Ecto neural progenitor cell (in vitro differentiated cells): ENCODE measurements at regions not wholly inside any gene's neighbourhood (a gene's known extent, or its start where the extent isn't known, plus 50 kb on each side); places are given as distances from the start of the nearest gene placed in this dataset.

Experiments
- DNase-seq: peaks from one replicate; pipeline ENCODE4 v3.0.0-alpha.2; 2018; ENCODE audit warnings: low spot score

DNA sequence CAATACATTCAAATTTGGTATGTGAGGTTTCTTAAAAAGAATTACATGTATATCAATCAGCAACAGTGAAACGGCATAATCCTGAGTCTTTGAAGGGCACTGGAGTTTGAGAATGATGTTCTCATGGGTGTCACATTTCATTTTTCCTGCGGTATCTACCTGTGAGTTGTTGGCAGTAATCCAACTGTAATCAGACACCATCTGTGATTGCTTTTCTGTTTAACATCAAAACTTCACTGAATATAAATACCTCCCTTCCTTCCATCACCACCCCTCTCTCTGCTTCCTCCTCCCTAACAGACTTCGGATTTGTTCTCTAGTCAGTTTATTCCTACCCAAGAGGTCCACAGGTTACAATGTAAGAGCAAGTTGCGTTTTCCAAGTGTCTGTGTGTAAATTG, 275.2 kb upstream of the PCSK5 start:
- no peak for DNase-seq

DNA sequence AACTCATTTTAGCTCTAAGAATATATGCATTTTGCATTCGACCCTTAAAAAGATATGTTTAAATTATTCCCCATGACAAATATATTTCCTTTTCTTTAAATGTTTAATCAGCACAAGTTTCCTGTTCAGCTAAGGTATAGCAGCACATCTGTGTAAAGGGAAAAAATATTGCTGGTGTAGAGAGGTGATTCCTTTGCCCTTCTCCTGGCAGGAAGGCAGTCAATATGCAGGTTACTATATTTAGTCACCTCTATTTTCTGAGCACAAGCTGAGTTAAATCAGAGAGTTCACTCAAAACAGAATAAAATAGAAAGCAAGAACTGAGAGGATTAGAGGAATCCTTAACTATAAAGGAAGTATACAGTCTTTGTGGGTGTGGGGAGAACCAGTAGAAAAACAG, 274.4 kb upstream of the PCSK5 start:
- no peak for DNase-seq

DNA sequence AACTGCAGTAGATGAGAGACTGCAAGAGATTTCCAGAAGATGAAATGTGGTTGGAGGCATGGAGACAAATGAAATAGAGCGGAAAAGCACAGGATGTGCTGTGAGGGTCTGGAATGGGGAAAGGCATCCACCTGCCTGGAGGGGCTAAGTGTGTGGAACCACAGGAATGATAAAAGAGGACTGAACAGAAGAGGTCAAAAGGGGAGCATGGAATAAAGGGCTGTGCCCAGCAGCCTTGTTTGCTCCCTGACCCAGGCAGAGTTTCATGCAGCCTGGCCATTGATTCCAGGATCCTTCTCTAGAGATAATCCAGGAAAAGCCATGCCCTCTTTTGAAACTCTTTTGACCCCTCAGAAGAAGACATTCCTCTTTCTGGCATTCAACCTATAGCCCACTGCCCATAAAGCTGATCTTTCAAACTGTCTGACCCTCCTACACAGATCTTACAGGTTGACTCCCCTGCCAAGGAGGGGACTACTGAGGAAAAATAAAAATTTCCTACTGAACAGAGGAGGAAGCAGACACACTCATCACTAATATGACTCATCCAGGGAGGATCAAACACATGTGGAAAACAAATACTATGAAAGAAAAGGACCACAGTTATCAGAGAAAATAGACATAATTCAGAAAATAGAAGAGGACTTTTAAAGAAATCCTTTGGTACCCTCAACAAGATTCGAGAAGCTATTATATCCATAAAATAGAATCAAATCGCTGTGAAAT, 273.5 kb upstream of the PCSK5 start:
- DNase-seq: peak; percentile 64

- DNase-seq: no peak
These were observed 267.0 kb upstream of the PCSK5 start for GRCh38 chr9:75623462-75623861.

- no peak for DNase-seq
These were observed 265.5 kb upstream of the PCSK5 start for GRCh38 chr9:75624998-75625397.

DNA sequence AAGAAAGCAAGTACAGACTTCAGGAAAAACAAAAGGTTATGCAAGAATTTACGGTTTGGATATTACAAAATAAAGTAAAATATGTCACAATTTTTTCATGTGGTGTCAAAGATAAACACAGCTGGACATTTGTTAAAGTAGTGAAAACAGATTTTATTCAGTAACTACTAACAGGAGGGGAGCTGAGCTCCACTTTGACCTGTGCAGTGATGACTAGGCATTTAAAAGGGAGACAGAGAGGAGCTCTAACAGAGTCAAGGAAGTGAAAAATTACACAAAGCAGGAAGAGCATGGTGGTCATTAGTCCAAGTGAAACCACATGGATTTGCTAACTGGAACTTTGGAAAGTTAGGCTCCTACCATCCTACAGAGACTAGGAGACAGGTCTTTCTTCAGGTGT, 263.6 kb upstream of the PCSK5 start:
- DNase-seq: no peak

GRCh38 chr9:75628952-75629351, 261.5 kb upstream of the PCSK5 start:
- DNase-seq: no peak

DNA sequence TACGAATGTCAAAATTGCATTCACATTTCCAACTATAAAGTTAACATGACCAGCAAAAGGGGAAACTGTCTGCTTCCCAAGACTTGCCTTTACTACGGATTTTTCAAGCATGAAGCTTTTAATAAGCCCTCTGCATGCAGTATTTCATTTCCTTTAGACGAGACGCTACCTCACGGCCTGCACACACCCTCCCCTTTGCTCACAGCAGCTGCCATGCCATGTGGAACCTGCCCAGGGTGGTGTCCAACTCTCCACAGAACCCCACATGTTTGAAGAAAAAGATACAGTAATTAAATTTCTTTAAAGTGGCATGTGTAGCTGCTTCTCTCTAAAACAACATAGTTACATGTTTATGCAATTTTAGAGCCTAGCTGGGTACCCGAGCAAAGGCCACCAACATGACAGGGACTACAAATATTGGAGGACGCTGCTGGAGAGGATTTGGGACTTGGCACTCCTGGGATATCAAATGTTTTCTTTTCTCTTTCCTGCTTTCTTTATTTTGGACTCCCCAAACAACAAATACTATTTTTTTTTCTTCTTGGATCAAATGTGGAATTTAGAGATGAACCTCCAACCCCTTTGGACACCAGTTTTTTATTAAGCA, 256.9 kb upstream of the PCSK5 start:
- no peak for DNase-seq

DNA sequence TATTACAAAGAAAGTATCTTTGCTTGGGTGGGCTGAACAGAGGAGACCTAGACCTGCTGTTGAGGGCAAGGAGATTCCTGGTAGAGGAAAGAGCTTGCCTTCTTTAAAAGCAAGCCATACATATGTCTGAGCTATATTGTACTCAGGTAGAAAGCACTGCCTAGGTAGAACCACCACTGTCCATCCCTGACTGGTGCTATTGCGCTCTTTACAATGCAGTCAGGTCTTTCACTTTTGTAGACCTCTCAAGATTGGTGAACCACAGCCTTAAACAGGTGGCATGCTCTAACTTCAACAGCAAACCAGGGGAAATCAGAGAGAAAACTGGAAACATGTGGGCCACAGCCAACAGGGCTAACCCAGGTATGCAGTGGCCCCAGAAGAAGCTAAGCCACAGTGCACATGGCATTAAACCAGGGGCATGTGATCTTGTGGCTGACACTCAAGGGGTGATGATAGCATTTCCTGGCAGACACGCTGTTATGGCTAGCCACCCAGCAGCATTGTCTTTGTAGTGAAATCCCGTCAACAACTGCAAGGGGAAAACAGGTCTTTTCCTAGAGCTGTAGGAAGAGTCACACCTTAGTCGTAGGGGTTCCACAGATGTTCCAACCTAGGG, 253.9 kb upstream of the PCSK5 start:
- no peak for DNase-seq

- no peak for DNase-seq
These were observed 250.4 kb upstream of the PCSK5 start for GRCh38 chr9:75639971-75640610.

DNA sequence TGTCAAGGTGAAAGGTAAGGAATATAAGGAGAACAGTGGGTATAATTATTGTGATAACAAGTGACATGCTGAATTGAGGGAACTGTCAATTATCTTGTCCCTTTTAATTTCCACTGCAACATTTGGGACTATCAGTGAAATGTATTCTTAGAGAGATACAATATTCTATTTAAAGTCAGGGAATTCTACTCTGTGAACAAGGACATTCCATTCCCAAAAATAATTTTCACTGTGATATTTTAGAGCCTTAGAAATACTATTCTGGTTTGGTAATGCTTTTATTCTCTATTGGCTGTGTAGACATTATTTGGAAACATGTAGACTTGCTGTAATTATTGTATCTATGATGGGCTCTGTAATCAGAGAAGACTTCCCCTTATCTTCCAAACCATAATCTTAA, 248.0 kb upstream of the PCSK5 start:
- DNase-seq: no peak

GRCh38 chr9:75644649-75645048, 245.8 kb upstream of the PCSK5 start:
- no peak for DNase-seq

- DNase-seq: no peak
These were observed 242.4 kb upstream of the PCSK5 start for GRCh38 chr9:75648034-75648433.

DNA sequence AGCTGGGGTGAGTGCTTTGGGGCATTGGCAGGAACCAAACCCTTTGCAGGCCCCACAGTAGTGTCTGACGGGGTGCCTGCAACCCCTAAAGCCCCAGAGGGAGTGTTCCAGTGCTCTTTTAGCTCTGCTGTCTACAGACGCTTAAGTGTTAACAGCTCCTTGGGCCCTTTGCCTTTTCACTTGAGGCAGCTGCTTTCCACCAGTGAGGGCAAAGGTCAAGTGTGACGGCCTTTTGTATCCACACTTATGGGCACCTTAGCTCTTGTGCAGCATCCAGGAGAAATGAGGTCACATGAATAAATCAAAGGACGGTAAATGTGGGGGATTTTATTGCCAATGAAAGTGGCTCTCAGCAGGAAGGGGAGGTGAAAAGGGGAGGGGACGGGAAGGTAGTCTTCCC, 241.4 kb upstream of the PCSK5 start:
- no peak for DNase-seq

- DNase-seq: no peak
These were observed 238.8 kb upstream of the PCSK5 start for GRCh38 chr9:75651709-75652108.

DNA sequence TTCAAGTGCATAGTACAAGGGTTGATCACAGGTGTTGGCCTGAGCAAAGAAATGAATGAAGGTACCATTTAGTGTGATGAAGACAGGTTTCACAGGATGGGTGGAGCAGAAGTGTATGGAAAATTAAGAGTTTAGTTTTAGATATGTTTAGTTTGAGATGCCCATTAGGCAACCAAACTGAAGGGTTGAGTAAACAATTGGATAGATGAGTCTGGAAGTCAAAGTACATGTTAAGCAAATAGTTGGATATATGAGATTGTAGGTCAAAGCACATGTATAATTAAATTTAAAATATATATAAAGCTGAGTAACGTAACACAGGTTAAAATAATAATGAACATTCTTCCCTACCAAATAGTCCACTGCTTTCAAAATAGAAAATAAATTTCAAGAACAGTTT, 237.1 kb upstream of the PCSK5 start:
- no peak for DNase-seq

DNA sequence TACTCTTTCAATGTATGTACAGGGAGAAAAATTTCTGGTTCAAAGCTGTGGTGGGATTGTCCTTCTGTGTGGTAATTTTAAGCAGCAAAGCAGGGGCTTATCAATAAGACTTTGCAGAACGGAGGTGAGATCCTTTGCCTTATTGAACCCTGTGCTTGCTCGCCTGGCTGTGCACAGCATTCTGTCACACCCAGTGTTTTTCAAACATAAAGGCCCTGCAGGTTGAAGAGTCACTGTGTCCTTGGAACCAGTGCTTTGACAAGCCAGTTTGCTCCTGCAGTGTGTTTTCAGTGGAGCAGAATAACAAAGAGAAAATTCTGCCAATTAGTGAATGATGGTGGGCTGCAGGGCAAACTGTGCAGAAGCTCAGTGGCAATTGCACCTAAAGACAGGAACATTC, 236.7 kb upstream of the PCSK5 start:
- DNase-seq: no peak

- DNase-seq: no peak
These were observed 233.5 kb upstream of the PCSK5 start for GRCh38 chr9:75657015-75657414.

DNA sequence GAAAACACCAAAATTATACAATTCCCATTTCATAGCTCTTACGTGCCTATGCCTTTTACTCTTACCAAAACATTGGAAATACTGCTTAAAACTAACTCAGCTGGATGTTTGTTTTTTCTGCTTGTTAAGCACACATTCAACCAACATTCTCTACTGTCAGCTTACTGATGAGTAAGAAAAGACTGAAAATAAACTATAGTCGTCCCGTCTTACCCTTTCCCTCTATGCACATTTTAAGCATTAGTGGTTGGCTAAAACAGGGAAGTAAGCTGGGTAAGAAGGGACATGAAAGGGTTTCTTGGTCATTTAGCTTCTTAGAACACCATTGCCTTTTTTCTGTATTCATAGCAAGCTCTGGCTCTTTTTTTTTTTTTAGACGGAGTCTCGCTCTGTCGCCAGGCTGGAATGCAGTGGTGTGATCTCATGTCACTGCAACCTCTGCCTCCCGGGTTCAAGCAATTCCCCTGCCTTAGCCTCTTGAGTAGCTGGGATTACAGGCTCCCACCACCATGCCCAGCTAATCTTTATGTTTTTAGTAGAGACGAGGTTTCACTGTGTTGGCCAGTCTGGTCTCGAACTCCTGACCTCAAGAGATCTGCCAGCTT, 232.1 kb upstream of the PCSK5 start:
- no peak for DNase-seq

DNA sequence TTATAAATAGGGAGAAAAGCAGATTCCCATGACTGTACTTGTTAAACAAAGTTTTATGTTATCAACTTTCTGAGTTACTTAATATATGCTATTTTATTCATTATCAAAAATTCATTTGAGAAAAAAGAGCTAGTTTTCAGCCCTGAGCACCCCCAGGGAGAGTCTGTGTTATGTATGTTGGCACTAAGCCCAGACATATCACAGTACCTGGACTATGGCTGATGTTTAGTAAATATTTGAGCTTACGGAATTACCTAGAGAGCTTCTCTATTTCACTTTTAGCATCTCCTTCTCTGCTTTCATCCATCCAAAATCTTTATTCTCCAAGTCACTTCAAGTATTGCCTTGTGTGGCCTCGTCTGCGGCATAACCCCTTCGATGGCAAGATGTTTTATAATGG, 225.9 kb upstream of the PCSK5 start:
- no peak for DNase-seq

GRCh38 chr9:75666856-75667554, 223.5 kb upstream of the PCSK5 start:
- no peak for DNase-seq

DNA sequence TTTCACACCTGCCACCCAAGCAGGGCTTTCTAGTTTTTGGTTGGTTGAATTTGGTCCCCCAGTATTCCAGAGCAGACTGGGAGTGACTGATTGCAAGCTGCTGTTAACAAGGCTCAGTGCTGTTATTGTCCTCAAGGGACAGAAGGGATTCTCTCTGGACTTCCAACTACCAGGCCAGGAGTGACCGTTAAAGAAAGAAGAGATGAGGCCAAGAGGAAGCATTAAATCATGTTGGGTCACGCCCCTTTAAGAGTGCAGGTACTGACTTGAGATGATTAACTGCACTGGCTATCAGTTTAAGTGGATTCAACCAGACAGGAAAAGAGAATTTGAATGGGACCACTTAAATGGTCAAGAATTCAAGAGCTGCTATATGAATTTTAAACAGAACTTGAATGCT, 220.8 kb upstream of the PCSK5 start:
- no peak for DNase-seq
